Stomach (tissue), 8 donors: ENCODE measurements at regions not wholly inside any gene's neighbourhood (a gene's known extent, or its start where the extent isn't known, plus 50 kb on each side); places are given as distances from the start of the nearest gene placed in this dataset.

ENCODE experiments used
- DNase-seq, 2 donors: peaks; one replicate each; pipeline versions ENCODE4 v3.0.0 to v3.0.0-alpha.2; 2013 to 2019
- H3K27ac ChIP-seq, 5 donors: fragments of 200-600 bp in 4 of 5; sonication (generic) in 4 of 5; one replicate each; pipeline ENCODE4 v1.5.1; 2013 to 2019; ENCODE audit warnings: mild to moderate bottlenecking in 1 of 5, moderate library complexity in 1 of 5
- H3K27me3 ChIP-seq, 3 donors: fragments of 200-600 bp; sonication (generic); one replicate each; pipeline ENCODE4 v1.5.1; 2017 to 2019; ENCODE audit warnings: mixed run types in 1 of 3
- H3K36me3 ChIP-seq, 4 donors: fragments of 200-600 bp; sonication (generic); 1 replicate in 3 of 4; 2 replicates in 1 of 4; pipeline ENCODE4 v1.5.1; 2016 to 2019
- H3K4me1 ChIP-seq, 4 donors: fragments of 200-600 bp; sonication (generic); one replicate each; pipeline ENCODE4 v1.5.1; 2016 to 2019
- H3K4me3 ChIP-seq, 4 donors: fragments of 200-600 bp; sonication (generic) in 3 of 4; one replicate each; pipeline ENCODE4 v1.5.1; 2016 to 2019; ENCODE audit warnings: mild to moderate bottlenecking in 1 of 4
- H3K9me3 ChIP-seq, 4 donors: fragments of 200-600 bp; sonication (generic); one replicate each; pipeline ENCODE4 v1.5.1; 2016 to 2019
- EP300 ChIP-seq: sonication (generic); formaldehyde crosslinking; IDR thresholded peaks from one replicate; pipeline ENCODE4 v1.6.1; 2017; ENCODE audit warnings: antibody characterized with exemption
- POLR2A ChIP-seq, 4 donors: fragments of 450-650 bp; IDR thresholded peaks; one replicate each; pipeline ENCODE4 v1.6.1; 2016; ENCODE audit warnings: antibody characterized with exemption in 4 of 4, control low read depth in 2 of 4, mild to moderate bottlenecking in 1 of 4, moderate library complexity in 1 of 4
- POLR2AphosphoS5 ChIP-seq, 3 donors: sonication (generic); formaldehyde crosslinking; IDR thresholded peaks; one replicate each; pipeline ENCODE4 v1.6.1; 2016; ENCODE audit warnings: antibody characterized with exemption in 3 of 3
- WGBS, 5 donors: extraction: QIAGEN DNeasy Blood & Tissue Kit in 3 of 5; methylation state at CpG; one replicate each; pipeline versions ENCODE4 v1.1.5 to v1.1.7; 2013 to 2018; 5-methylcytosine and 5-hydroxymethylcytosine counted together
- intact Hi-C: fragments of 100-400 bp; cut with DNase I; formaldehyde crosslinking; loops from one replicate; pipeline ENCODE4 v1.15.1; 2023; ENCODE audit warnings: low total_unique reads
- TF ChIP-seq, protein P1 (sequence below), 7 experiments: fragments of 450-650 bp in 4 of 7; fragments of 200-600 bp in 3 of 7; sonication (generic) in 3 of 7; IDR thresholded peaks; one replicate each; pipeline ENCODE4 v1.5.1; 2016 to 2019; ENCODE audit warnings: antibody characterized with exemption in 7 of 7, control low read depth in 2 of 7, mild to moderate bottlenecking in 1 of 7
- donor health status: healthy with polysubstance abuse.
- donor health status: Bipolar disorder and iron deficiency.
- donor health status: healthy.

DNA sequence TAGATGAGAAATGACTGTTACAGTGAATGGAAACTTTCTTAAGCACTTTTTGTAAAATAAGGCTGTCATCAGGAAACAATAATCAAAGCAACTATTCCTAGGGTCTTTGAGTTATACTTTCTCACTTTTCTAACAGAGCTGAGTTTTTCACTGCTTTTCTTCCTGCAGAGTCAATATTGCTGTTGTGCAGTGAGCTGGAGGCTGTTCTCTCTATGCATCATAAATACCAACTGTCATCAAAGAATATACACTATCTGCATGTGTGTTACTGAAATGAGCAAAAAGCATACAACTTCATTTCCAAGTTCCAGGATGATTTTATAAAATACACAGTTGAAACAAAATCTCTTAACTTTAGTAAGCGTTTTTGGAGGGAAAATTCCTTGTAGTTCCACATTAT is 110.4 kb upstream of the CPSF6 start:
- H3K36me3 ChIP-seq, result no peaks in the 10 kb centered on the region
- no peak overlapping the region for H3K4me3 ChIP-seq
- no peaks in the 10 kb centered on the region for H3K27me3 ChIP-seq
- H3K27ac ChIP-seq, result no peak overlapping the region
- H3K4me1 ChIP-seq, result peaks cover 0 to 5% (median 0%) of the 10 kb centered on the region in 4 donors
- TF ChIP-seq EP300, result no peak
- TF ChIP-seq POLR2A (IDR thresholded peaks at IDR 0.05), result no peak
- TF ChIP-seq, protein P1, sequence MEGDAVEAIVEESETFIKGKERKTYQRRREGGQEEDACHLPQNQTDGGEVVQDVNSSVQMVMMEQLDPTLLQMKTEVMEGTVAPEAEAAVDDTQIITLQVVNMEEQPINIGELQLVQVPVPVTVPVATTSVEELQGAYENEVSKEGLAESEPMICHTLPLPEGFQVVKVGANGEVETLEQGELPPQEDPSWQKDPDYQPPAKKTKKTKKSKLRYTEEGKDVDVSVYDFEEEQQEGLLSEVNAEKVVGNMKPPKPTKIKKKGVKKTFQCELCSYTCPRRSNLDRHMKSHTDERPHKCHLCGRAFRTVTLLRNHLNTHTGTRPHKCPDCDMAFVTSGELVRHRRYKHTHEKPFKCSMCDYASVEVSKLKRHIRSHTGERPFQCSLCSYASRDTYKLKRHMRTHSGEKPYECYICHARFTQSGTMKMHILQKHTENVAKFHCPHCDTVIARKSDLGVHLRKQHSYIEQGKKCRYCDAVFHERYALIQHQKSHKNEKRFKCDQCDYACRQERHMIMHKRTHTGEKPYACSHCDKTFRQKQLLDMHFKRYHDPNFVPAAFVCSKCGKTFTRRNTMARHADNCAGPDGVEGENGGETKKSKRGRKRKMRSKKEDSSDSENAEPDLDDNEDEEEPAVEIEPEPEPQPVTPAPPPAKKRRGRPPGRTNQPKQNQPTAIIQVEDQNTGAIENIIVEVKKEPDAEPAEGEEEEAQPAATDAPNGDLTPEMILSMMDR (IDR thresholded peaks at IDR 0.05), result no peak
- intact Hi-C loops, result no loop called here
- DNase-seq, result no peak
- H3K9me3 ChIP-seq, result no peaks in the 10 kb centered on the region
- 69 to 92% (median 80%) methylated on average over 1 of the region's 1 CpG for WGBS, 5 donors

DNA sequence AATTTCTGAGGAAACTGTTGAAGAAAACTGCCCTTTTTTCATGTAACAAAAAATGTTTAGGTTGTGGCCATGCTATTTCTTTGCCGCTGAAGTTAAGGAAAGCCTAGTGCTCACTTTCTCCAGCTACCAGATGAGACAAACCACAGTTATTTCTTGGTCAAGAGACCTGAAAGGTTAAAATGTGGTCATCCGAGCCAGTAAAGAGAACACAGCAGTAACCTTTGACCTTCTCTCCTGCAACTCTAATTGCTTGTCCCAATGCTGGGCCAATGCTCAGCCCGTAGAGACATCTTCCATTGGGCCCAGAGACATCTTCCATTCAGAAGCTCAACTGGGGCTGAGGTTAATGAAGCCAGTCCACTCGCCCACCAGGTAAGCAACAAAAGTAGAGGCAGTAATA is 109.8 kb upstream of the CPSF6 start:
- Histone ChIP-seq H3K36me3 (no peaks in the 10 kb centered on the region), H3K9me3 (no peaks in the 10 kb centered on the region), H3K27ac (no peak overlapping the region), H3K4me1 (no peaks in the 10 kb centered on the region), H3K4me3 (no peak overlapping the region), H3K27me3 (no peaks in the 10 kb centered on the region)
- DNase-seq, result no peak
- intact Hi-C loops, result no loop called here
- TF ChIP-seq, protein P1 (IDR thresholded peaks at IDR 0.05), result no peak
- no peak for TF ChIP-seq POLR2A (IDR thresholded peaks at IDR 0.05)
- no peak for TF ChIP-seq EP300
- no peak for TF ChIP-seq POLR2AphosphoS5 (IDR thresholded peaks at IDR 0.05)
- 77 to 86% (median 84%) methylated on average over 4 of the region's 4 CpGs for WGBS, 5 donors

GRCh38 chr12:69130064-69130463 is 109.3 kb upstream of the CPSF6 start:
- Histone ChIP-seq H3K27ac (no peak overlapping the region), H3K4me3 (no peak overlapping the region), H3K36me3 (no peaks in the 10 kb centered on the region), H3K9me3 (no peaks in the 10 kb centered on the region), H3K27me3 (no peaks in the 10 kb centered on the region), H3K4me1 (no peaks in the 10 kb centered on the region)
- intact Hi-C loops, result no loop called here
- TF ChIP-seq POLR2AphosphoS5 (IDR thresholded peaks at IDR 0.05) (no peak), POLR2A (IDR thresholded peaks at IDR 0.05) (no peak), EP300 (no peak)
- TF ChIP-seq, protein P1 (IDR thresholded peaks at IDR 0.05), result no peak
- no peak for DNase-seq

- Histone ChIP-seq H3K4me1 (no peaks in the 10 kb centered on the region), H3K27me3 (no peaks in the 10 kb centered on the region), H3K36me3 (no peaks in the 10 kb centered on the region), H3K9me3 (no peaks in the 10 kb centered on the region), H3K27ac (no peak overlapping the region), H3K4me3 (no peak overlapping the region)
- intact Hi-C loops, result no loop called here
- no peak for DNase-seq
- 43 to 72% (median 59%) methylated on average over 1 of the region's 1 CpG for WGBS, 5 donors
- TF ChIP-seq POLR2AphosphoS5 (IDR thresholded peaks at IDR 0.05), result no peak
- no peak for TF ChIP-seq EP300
- TF ChIP-seq POLR2A (IDR thresholded peaks at IDR 0.05), result no peak
- TF ChIP-seq, protein P1 (IDR thresholded peaks at IDR 0.05), result no peak
Measured at GRCh38 chr12:69131077-69131476, 108.3 kb upstream of the CPSF6 start.
